ENCODE measurements at regions not wholly inside any gene's neighbourhood (a gene's known extent, or its start where the extent isn't known, plus 50 kb on each side); places are given as distances from the start of the nearest gene placed in this dataset.

- DNase-seq: no peak
Observed at GRCh38 chr17:68660302-68660701, 59.1 kb upstream of the FAM20A start.

DNA sequence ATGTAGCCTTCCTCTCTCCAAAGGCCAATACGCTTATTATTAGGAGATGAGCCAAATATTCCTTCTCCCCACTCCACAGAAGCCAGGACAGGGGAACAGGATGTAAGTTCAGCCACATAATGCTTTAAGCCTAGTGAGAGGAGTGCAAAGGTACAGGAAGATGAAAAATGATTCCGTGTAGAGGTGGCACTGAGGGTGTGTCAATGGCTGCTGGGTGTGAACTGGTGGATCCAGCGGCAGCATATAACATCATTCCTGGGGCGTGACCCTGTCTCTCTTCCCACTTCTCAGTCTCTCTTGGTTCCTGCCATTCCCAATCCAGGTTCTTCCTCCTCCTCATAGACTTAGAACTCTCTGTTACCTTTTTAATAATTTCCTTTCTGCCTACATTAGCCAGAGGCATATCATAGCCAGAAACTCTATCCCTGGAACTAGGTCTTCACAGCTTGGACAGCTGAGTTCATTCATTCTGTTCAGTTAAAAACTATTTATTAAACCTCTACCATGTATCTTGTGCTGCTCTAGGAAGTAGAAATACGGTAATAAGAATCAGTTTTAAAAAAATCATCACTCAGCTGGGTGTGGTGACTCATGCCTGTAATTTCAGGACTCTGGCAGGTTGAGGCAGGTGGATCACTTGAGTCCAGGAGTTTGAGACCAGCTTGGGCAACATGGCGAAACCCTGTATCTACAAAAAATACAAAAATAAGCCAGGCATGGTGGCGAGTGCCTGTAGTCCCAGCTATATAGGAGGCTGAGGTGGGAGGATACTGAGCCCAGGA lies 58.0 kb upstream of the FAM20A start:
- no peak for DNase-seq

DNA sequence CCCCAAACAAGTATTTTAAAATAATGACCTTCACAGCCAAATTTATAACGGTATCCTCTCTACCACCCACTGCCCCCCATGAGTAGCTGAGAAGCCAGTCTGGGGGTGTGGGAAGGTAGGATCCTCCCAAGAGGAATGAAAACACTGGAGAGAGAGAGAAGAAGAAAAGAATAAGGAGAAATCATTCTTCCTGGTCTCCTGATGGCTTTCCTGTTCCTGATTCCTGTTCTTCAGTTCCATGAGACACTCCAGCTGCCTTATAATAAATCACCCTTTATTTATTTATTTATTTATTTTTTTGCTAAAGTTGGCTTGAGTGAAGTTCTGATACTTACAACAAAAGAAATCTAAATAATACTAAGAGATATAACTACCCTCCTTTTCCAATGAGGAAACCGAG lies 56.4 kb upstream of the FAM20A start:
- no peak for DNase-seq

DNA sequence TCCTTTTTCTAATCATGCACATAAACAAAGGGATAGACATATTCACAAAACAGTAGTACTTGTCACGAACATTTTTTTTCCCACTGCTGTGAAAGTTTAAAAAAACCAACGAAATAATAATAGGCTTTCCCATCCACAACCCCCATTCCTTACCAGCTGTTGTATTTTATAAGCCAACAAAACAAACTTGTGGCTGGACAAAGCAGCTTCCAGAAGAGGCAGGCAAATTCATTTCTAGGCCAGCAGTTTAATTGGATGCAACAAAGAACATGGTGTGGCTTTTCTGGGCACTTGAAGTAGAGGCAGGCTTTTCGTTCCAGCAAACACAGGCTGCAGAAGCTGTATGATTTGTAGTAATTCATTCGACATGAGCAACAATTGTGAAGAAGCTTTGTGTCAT lies 56.0 kb upstream of the FAM20A start:
- DNase-seq: no peak

GRCh38 chr17:68656666-68657065 lies 55.5 kb upstream of the FAM20A start:
- no peak for DNase-seq

Data from occipital lobe (tissue), 1 donor.